NCI-H446 treated with DMSO at 0.1 percent for 48 hours (cell line): ENCODE measurements at regions not wholly inside any gene's neighbourhood (a gene's known extent, or its start where the extent isn't known, plus 50 kb on each side); places are given as distances from the start of the nearest gene placed in this dataset.

Experiments used
- DNase-seq: peaks from one replicate; lab custom pipeline; 2025; lab: John Stamatoyannopoulos, UW

GRCh38 chr5:117713585-117714198 is 1139.1 kb upstream of the SEMA6A start:
- no peak for DNase-seq

GRCh38 chr5:117701062-117701461 is 1126.4 kb upstream of the SEMA6A start:
- no peak for DNase-seq

GRCh38 chr5:117692606-117693005 is 1118.0 kb upstream of the SEMA6A start:
- DNase-seq, result no peak

- DNase-seq, result no peak
These were observed 1116.7 kb upstream of the SEMA6A start for GRCh38 chr5:117691081-117691870.

GRCh38 chr5:117690612-117691011 is 1116.0 kb upstream of the SEMA6A start:
- DNase-seq, result no peak

GRCh38 chr5:117686926-117687325 is 1112.3 kb upstream of the SEMA6A start:
- DNase-seq, result no peak

- DNase-seq, result no peak
These were observed 1107.8 kb upstream of the SEMA6A start for GRCh38 chr5:117682416-117682815.

GRCh38 chr5:117681431-117682254 is 1107.0 kb upstream of the SEMA6A start:
- DNase-seq, result peak; percentile 45

GRCh38 chr5:117680426-117680825 is 1105.8 kb upstream of the SEMA6A start:
- no peak for DNase-seq

GRCh38 chr5:117679046-117679445 is 1104.4 kb upstream of the SEMA6A start:
- DNase-seq, result no peak

- no peak for DNase-seq
These were observed 1101.0 kb upstream of the SEMA6A start for GRCh38 chr5:117675646-117676045.

GRCh38 chr5:117671551-117671950 is 1096.9 kb upstream of the SEMA6A start:
- no peak for DNase-seq

GRCh38 chr5:117667105-117667504 is 1092.5 kb upstream of the SEMA6A start:
- DNase-seq, result no peak

GRCh38 chr5:117665121-117665520 is 1090.5 kb upstream of the SEMA6A start:
- no peak for DNase-seq

- DNase-seq, result no peak
These were observed 1087.7 kb upstream of the SEMA6A start for GRCh38 chr5:117662361-117662760.

- DNase-seq, result peak; percentile 94
These were observed 1082.9 kb upstream of the SEMA6A start for GRCh38 chr5:117657541-117657940.

- DNase-seq, result no peak
These were observed 1078.3 kb upstream of the SEMA6A start for GRCh38 chr5:117652958-117653280.

GRCh38 chr5:117652036-117652957 is 1077.7 kb upstream of the SEMA6A start:
- DNase-seq, result peak; percentile 21

- peak; percentile 68 for DNase-seq
These were observed 1075.2 kb upstream of the SEMA6A start for GRCh38 chr5:117649821-117650220.

- no peak for DNase-seq
These were observed 1070.8 kb upstream of the SEMA6A start for GRCh38 chr5:117645400-117645799.

- no peak for DNase-seq
These were observed 1064.0 kb upstream of the SEMA6A start for GRCh38 chr5:117638581-117638980.

- DNase-seq, result no peak
These were observed 1058.5 kb upstream of the SEMA6A start for GRCh38 chr5:117633093-117633492.
